ENCODE measurements at regions not wholly inside any gene's neighbourhood (a gene's known extent, or its start where the extent isn't known, plus 50 kb on each side); places are given as distances from the start of the nearest gene placed in this dataset.

- H3K4me3 ChIP-seq (ENCODE audit: low read depth, low read length), result no peak overlapping the region
- ChIA-PET CTCF (interaction anchor here (0.6 kb wide), 1 partner anchor 258 kb away, joined by 3 read pairs; no protein-coding TSS in a partner anchor), POLR2A (no interaction called here)
- TF ChIP-seq, protein P1, sequence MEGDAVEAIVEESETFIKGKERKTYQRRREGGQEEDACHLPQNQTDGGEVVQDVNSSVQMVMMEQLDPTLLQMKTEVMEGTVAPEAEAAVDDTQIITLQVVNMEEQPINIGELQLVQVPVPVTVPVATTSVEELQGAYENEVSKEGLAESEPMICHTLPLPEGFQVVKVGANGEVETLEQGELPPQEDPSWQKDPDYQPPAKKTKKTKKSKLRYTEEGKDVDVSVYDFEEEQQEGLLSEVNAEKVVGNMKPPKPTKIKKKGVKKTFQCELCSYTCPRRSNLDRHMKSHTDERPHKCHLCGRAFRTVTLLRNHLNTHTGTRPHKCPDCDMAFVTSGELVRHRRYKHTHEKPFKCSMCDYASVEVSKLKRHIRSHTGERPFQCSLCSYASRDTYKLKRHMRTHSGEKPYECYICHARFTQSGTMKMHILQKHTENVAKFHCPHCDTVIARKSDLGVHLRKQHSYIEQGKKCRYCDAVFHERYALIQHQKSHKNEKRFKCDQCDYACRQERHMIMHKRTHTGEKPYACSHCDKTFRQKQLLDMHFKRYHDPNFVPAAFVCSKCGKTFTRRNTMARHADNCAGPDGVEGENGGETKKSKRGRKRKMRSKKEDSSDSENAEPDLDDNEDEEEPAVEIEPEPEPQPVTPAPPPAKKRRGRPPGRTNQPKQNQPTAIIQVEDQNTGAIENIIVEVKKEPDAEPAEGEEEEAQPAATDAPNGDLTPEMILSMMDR (IDR thresholded peaks at IDR 0.05; ENCODE audit: insufficient read depth, low read depth, low read length), result no peak
- H3K36me3 ChIP-seq (ENCODE audit: control insufficient read depth, insufficient read depth, low read length), result no peaks in the 10 kb centered on the region
- H3K27me3 ChIP-seq (ENCODE audit: control insufficient read depth, insufficient read depth, low read length), result no peaks in the 10 kb centered on the region
- DNase-seq (ENCODE audit: low read depth), result no peak
Measured at GRCh38 chr22:49687786-49688515, 139.7 kb downstream of the BRD1 start.

DNA sequence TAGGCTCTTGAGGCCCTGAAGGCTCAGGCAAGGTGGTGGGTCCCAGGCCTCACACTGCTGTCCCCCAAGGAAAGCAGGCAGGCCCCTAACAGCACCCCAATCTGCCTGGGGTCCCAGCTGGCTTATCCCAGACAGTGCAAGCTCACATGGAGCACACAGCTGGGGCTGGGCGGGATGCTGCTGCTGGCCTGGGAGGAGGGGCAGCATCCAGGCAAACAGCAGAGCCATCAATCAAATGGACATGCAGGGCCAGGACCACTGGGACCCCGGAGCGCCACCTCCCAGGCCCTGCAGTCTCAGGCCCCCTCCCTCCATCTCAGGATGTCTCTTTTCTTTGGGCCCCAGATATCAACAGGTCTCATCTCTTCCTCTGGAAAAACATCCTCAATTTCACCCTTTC, 140.3 kb downstream of the BRD1 start:
- no peak for DNase-seq (ENCODE audit: low read depth)
- TF ChIP-seq, protein P1 (IDR thresholded peaks at IDR 0.05; ENCODE audit: insufficient read depth, low read depth, low read length), result no peak
- ChIA-PET CTCF (no interaction called here), POLR2A (no interaction called here)
- no peaks in the 10 kb centered on the region for H3K36me3 ChIP-seq (ENCODE audit: control insufficient read depth, insufficient read depth, low read length)
- no peak overlapping the region for H3K4me3 ChIP-seq (ENCODE audit: low read depth, low read length)
- H3K27me3 ChIP-seq (ENCODE audit: control insufficient read depth, insufficient read depth, low read length), result no peaks in the 10 kb centered on the region

DNA sequence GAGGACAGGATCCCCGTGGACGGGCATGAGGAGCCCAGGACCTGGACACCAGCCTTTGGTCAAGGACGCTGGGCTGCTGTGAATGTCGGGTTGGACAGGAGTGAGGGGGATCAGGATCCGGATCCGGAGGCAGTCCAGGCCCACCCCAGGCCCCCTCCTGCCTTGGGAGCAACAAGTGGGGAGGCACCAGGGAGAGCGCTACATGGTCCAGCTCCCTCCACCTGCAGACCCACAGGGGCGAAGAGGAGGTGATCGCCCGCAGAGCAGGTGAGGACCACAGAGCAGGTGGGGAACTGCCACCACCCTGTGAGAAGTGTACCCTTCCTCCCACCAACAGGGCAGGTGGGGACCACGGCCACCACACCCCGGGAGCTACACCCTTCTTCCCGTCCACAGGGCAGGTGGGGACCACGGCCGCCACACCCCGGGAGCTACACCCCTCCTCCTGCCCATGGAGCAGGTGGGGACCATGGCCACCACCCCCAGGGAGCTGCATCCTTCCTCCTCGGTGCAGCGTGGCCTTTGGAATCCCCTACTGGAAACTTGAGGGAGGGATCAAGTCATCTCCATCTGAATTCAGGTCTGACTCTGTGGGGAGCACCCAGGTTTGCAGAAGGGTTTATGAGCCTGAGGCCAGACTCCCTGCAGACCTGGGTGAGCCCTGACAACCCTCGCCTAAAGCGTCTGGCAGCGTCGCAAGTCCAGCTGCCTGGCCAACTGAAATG, 141.0 kb downstream of the BRD1 start:
- Histone ChIP-seq H3K27me3 (ENCODE audit: control insufficient read depth, insufficient read depth, low read length) (no peaks in the 10 kb centered on the region), H3K4me3 (ENCODE audit: low read depth, low read length) (no peak overlapping the region), H3K36me3 (ENCODE audit: control insufficient read depth, insufficient read depth, low read length) (no peaks in the 10 kb centered on the region)
- POLR2A ChIA-PET, result no interaction called here
- TF ChIP-seq, protein P1 (IDR thresholded peaks at IDR 0.05; ENCODE audit: insufficient read depth, low read depth, low read length), result no peak
- CTCF ChIA-PET, result no interaction called here
- no peak for DNase-seq (ENCODE audit: low read depth)

- TF ChIP-seq, protein P1 (IDR thresholded peaks at IDR 0.05; ENCODE audit: insufficient read depth, low read depth, low read length), result no peak
- Histone ChIP-seq H3K27me3 (ENCODE audit: control insufficient read depth, insufficient read depth, low read length) (no peaks in the 10 kb centered on the region), H3K36me3 (ENCODE audit: control insufficient read depth, insufficient read depth, low read length) (no peaks in the 10 kb centered on the region), H3K4me3 (ENCODE audit: low read depth, low read length) (no peak overlapping the region)
- no peak for DNase-seq (ENCODE audit: low read depth)
- POLR2A ChIA-PET, result no interaction called here
- CTCF ChIA-PET, result no interaction called here
Measured at GRCh38 chr22:49685686-49686085, 142.0 kb downstream of the BRD1 start.

DNA sequence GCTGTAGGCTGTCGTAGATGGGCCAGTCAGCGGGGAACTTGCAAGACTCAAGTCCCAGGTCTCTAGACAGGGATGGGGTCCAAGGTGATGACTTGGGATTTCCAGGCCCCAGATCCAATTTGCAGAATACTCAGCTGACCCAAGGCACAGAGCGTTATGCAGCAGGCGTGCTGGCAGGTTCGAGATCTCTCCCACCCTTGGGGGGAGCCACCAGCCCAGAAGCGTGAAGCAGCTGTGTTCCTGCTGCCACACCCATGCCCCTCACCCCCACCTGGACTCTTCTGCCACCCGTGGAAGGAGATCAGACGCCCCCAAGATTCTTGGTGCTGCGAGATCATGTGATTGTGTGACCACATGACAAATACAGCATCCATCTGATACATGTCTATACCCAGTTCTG, 142.6 kb downstream of the BRD1 start:
- TF ChIP-seq, protein P1 (IDR thresholded peaks at IDR 0.05; ENCODE audit: insufficient read depth, low read depth, low read length), result no peak
- ChIA-PET POLR2A (no interaction called here), CTCF (no interaction called here)
- H3K36me3 ChIP-seq (ENCODE audit: control insufficient read depth, insufficient read depth, low read length), result no peaks in the 10 kb centered on the region
- H3K4me3 ChIP-seq (ENCODE audit: low read depth, low read length), result no peak overlapping the region
- no peak for DNase-seq (ENCODE audit: low read depth)
- H3K27me3 ChIP-seq (ENCODE audit: control insufficient read depth, insufficient read depth, low read length), result no peaks in the 10 kb centered on the region

Data from BJ (cell line).